HG03432 (cell line): ENCODE measurements at regions not wholly inside any gene's neighbourhood (a gene's known extent, or its start where the extent isn't known, plus 50 kb on each side); places are given as distances from the start of the nearest gene placed in this dataset.
A peak's percentile ranks its signal among the peaks of the same experiment; 100 is the strongest.

ENCODE experiments used
- ATAC-seq: cut with Tn5 transposase; IDR thresholded peaks from one replicate; pipeline ENCODE4 v1.9.1; 2021; ENCODE audit warnings: mild to moderate bottlenecking, moderate library complexity; ENCODE audit not compliant: unreplicated experiment

DNA sequence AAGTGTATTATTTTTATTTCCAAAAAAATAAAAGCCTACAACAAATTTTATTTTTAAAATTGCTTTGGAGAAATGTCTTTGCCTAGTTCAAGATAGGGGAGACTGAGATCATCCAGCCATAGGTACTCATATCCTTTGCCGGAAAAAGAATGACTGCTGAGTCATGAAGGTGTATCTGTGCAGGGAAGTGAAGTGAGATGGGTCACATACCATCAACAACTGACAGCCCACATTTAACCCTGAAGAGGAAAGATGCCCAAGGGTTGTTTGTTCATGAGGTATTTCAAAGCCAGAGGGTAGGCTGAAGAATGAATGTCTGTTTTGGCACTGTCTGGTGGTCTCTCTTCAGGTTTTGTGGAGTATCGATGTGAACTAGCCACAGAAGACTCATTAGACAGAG is 106.7 kb upstream of the TTC29 start:
- no peak for ATAC-seq

DNA sequence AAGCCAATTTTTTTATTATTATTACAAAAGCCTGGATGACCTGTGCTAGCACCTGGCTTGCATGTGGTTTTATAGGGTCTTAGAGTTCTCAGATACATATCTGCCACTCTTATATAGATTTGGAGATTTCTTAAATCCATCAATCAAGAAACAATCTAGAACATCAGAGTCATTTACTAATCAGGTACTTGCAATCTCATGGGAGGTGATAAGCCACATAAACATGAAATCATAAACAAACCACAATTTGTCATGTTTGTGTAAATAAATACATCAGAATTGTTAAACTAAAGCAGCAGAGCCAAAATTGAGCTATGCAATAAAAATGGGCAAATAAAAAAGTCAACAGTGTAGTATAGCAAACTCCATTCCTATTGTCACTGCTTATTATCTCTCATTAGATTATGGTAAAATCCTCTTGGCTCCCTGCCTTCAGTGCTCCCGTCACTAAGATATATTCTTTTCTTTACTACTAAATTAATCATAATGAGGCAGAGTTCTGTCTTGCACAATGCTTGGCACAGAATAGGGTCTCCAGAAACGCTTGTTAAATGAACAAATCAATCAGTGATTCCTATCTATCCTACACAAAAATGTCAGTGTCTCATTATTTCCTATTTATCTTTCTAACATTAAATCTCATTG is 108.7 kb upstream of the TTC29 start:
- no peak for ATAC-seq

- peak; percentile 39 for ATAC-seq
Measured at GRCh38 chr4:147056940-147057610, 111.4 kb upstream of the TTC29 start.

- peak; percentile 45 for ATAC-seq
Measured at GRCh38 chr4:147057611-147058190, 112.0 kb upstream of the TTC29 start.

DNA sequence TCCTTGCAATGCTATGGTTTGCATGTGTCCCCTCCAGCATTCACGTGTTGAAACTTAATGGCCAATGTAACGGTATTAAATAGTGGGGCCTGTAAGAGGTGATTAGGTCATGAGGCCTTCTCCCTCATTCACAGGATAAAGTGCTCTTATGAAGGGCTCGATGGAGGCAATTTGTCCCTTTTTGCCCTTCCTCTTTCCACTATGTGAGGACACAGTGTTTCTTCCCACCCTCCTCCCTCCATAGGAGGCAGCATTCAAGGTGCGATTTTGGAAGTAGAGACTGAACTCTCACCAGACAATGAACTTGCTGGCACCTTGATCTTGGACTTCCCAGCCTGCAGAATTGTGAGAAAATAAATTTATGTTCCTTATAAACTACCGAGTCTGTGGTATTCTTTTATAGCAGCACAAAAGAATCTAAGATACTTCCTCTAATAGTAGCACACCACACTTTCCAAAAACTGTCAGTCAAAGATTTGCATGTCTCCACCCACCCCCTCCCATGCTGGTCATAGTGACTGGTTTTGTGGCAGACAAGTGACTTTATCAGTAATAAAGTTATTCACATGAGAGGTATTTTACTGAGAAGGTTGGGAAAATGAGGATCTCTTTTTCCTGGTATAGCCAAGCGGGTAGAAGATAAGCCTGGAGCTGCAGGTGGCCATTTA is 113.5 kb upstream of the TTC29 start:
- no peak for ATAC-seq

GRCh38 chr4:147060151-147060931 is 114.7 kb upstream of the TTC29 start:
- no peak for ATAC-seq

DNA sequence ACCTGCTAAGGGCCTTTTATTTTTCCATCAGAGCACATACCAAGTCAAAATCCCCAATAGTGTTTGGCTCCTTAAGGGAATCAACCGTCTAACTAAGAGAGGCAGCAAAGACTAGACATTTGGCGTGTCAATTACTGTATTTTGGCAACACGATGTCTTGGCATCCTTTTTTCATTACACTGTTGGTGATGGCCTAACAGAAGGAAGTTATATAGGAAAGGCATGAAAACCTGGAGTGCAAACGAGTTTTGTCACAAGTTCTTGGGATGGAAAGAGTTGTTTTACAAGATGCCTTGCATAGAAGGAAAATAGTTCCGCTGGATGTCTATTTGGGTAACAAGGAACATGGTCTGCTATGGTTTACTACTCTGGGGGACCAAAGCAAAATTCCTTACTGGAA is 119.2 kb upstream of the TTC29 start:
- no peak for ATAC-seq

DNA sequence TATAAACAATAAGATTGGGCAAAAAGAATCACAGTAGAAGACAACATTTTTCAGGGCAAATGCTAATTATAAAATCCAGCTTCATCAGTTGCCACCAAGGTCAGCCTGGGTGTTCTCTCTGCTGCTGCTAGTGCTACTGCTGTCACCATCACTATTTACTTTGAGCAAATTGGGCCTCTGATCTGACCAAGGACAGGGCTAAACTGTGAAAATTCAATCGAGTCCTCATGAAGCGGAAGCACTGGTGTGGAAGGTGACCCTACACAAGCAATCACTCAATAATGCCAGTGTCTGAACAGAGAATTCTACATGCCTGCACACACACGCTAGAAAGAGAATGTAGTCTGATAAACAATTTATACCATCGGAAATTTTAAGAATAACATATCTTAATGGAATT is 122.9 kb upstream of the TTC29 start:
- ATAC-seq = no peak

DNA sequence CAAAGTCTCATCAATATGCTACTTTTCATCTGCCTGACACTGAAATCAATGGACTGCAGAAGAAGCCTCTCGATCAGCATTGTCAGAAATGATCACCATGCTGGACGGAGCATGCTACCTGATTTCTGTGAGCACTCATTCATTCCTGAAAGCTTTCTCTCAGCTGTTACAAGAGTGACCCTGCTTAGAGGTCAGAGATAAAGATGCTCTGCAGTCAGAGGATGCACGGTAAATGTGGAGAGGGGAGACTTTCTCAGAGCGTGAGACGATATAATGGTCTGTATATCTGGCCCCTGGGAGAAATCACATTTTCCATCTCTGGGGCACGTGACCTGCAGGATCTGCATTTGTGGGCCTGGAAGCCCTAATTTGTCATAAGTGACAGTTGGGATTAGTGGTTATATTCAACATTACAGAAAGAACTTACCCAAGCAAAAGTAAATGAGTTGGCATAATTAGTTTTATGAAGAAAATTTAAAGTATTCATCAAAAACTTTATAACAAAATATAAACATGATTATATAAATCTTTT is 125.6 kb upstream of the TTC29 start:
- ATAC-seq = no peak

GRCh38 chr4:147076179-147076578 is 130.5 kb upstream of the TTC29 start:
- no peak for ATAC-seq

- ATAC-seq = no peak
Measured at GRCh38 chr4:147076728-147077127, 131.1 kb upstream of the TTC29 start.

- ATAC-seq = no peak
Measured at GRCh38 chr4:147078362-147078761, 132.7 kb upstream of the TTC29 start.

DNA sequence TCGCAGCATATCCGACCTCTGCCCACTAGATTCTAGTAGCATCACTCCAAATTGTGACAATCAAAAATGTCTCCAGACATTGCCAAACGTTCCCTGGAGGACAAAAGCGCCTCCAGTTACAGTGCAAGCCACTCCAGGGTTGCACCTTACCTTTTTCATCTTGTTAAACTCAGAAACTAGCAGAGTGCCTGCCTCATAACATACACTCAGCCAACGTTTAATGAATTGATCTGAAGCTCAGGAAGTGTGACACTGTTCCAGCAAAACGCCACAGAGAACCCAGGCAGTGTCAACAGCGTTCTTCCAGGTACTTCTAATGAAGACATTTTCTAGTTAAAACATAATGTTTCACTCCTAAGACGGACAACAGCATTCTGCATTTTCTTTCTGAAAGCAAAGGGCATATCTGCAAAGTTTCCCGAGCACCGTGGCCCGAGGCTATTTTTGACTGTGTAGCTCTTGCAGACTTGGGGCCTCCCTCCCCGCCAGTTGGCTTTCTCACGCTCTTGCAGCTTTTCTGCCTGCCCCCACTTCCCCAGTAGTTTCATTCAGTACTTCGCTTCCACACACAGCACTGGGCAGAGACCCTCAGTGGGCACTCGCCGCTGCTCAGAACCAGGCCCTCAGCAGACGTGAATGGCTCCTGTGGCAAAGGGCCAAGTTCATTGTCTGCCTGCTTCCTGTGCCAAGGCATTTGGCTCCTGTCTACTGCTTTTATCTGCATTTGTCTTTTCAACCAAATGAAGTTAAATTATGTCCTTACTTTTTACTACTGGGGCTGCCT is 133.4 kb upstream of the TTC29 start:
- no peak for ATAC-seq

DNA sequence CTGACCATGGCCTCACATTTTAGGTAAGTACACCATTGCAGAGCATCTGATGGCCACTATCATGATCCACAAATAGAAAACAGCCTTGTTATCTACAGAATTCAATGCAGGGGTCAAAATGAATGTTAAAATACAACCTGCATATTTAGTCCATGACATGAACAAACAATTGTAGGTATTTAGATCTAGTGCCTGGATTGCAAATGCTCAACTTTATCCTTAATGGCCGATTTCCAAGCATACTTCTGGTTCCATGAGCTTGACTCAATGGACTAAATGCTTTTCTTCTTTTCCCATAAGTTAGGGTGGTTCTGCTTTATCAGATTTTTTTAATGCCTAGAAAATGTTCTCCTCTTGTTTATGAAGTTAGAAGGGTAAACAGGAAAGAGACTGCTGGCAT is 139.2 kb upstream of the TTC29 start:
- ATAC-seq = no peak

- no peak for ATAC-seq
Measured at GRCh38 chr4:147085781-147086180, 140.1 kb upstream of the TTC29 start.

- ATAC-seq = no peak
Measured at GRCh38 chr4:147088146-147088545, 142.5 kb upstream of the TTC29 start.

DNA sequence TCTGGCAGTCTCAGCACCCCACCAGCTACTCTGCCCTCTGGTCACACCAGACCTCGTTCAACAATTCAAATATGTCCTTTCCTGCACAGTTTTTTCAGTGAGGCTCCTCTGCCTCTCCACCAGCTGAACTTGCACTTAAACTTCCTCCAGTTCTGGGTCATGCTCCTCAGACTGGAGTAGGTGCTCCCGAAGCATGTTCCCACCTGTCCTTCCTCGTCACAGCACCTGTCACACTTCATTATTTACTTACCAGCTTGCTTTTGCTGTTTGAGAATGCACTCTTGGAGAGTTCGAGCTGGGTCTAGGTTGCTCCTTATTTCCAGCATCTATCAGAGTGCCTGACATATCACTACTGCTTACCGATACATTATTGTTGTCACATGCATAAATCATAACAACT is 144.8 kb upstream of the TTC29 start:
- no peak for ATAC-seq

DNA sequence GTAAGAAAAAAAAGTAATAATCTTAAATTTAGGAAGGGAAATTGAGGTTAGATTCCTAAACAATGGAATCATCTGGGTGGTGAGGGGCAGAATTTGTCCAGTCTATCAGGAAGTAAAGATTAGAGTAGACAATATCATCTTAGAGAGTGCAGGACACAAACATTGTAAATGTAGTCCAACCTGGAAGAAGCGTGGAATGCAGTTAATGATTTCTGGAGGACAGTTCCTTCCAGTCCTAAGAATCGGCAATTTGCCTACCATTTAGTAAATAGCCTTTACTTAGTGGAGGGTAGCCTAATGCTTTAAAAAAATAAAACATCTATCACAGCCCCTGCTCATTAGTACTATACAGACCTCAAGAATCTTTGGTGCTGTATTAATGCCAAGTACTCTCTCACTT is 147.5 kb upstream of the TTC29 start:
- ATAC-seq = no peak

DNA sequence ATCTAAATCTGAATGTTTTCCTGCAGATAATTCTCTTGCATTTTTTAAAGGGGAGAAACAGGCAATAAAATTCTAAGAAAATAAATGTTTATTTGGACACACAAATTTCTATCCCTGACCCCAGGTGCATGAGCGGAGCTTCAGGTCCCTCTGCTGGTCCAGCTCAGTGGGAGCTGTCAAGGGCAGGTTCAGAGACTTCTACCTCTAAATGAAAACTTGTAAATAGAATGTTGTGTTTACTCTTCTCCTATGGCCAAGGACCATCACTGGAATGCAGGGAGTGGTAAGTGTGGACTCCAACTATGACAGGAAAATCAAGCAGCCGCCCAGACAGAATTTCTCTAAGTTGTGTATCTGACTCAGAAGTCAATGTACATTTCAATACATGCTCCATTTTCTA is 148.6 kb upstream of the TTC29 start:
- no peak for ATAC-seq
